Middle frontal gyrus (tissue), 1 donor: ENCODE measurements at regions not wholly inside any gene's neighbourhood (a gene's known extent, or its start where the extent isn't known, plus 50 kb on each side); places are given as distances from the start of the nearest gene placed in this dataset.
"Not testable (repeated sequence)": the region's sequence is repeated elsewhere in the genome, so short reads cannot be mapped to it uniquely, and the experiment has no call there.

Experiments
- DNase-seq: peaks from one replicate; pipeline ENCODE4 v3.0.0-alpha.2; 2015; ENCODE audit warnings: low spot score; ENCODE audit errors: extremely low spot score

DNA sequence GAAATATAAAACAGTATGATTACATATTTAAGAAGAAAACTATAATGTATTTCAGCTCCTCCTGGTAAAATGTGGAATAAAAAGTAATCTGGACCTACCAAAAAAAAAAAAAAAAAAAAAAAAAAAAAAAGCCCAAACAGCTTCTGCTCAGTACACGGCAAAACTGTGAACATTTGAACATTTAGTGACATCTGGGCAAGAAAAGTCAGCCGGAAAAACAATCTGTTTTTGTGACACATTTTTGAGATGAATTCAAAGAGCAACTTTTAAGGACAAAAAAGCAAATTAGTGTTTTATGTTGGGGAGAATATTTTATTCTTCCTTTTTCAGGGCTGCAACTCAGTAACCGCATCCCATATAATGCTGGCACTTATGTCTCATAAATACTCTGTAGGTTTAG is 649.7 kb upstream of the KCNMB2 start:
- DNase-seq, result no peak

DNA sequence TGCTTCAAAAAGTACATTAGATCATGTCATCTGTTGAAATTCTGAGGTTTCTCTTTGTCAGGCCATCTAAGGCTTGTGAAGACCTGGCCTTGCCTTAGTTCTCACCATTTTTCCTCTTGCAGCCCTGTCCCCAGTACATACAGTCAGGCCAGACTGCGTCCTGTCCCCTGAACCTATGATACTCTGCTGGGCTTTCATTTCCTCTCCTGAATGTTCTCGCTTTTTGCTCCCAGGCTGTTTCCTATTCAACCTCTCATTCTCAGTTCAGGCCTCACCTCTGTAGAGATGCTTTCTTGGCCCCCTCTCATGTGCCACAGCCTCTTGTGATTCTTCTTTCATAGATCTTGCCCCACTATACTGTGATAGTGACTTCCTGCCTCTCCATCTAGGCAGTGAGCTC is 648.8 kb upstream of the KCNMB2 start:
- DNase-seq, result no peak

DNA sequence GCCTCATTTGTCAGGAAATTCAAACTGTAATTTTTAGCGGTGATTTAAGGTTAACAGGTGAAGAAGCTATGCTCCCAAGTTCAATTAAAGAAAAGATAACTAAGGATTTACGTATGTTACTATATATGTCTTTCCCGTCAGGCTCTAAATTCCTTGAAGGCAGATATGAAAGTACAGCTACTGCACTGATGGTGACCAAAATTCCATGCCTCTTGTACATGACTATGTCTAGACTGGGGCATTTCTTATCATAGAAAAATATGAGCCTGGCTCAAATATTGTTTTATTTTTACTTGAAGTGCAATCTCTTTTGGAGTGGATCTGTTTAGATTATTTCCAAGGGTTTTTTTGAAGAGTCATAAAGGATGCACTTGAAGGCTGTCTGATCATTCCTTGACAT is 647.1 kb upstream of the KCNMB2 start:
- DNase-seq, result no peak

DNA sequence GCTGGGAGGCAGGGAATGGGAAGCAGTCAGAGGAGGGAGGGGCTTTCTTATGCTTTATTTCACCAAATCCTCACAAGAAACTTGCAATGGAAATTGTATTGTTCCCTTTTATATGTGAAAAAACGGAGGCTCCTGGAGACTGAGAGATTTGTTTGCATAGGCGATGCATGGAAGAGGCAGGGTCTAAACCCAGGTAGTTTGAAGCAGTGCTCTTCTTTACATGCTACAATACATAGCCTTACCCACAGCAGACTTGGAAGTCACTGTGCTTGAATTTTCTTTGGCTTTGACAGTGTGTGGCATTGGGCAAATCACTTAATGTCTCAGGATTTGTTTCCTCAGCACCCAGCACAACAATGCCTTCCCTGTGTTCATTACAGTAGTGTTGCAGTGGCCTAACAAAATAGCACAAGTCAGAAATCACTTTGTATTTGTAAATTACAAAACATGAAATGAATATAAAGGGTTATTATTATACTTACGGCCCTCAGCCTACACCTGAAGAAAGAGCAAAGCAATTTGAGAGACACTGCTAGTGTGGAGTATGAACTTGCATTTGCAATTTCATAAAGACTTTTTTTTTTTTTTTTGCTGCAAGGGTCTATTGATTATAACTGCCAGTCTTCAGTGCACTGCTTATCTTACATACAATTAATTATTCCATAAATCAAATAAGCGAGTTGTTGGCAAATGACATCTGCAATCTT is 646.4 kb upstream of the KCNMB2 start:
- no peak for DNase-seq

DNA sequence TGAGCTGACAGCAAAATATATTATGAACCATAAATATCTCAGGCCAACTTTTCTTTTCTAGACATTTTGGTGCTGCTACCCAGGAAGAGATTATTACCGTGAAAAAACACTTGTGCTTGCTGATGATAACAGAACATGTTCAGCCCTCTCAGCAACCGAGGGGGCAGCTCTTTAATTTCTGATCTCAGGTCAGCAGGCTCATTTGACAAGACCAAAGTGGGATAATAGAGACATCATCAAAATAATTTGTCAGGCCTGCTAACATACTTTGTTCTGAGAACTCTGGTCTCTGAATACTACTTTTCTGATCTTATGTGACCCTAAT is 645.9 kb upstream of the KCNMB2 start:
- DNase-seq, result no peak

DNA sequence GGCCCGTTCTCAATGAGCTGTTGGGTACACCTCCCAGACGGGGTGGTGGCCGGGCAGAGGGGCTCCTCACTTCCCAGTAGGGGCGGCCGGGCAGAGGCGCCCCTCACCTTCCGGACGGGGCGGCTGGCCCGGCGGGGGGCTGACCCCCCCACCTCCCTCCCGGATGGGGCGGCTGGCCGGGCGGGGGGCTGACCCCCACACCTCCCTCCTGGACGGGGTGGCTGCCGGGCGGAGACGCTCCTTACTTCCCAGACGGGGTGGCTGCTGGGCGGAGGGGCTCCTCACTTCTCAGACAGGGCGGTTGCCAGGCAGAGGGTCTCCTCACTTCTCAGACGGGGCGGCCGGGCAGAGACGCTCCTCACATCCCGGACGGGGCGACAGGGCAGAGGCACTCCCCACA is 644.7 kb upstream of the KCNMB2 start:
- DNase-seq, result not testable (repeated sequence)

DNA sequence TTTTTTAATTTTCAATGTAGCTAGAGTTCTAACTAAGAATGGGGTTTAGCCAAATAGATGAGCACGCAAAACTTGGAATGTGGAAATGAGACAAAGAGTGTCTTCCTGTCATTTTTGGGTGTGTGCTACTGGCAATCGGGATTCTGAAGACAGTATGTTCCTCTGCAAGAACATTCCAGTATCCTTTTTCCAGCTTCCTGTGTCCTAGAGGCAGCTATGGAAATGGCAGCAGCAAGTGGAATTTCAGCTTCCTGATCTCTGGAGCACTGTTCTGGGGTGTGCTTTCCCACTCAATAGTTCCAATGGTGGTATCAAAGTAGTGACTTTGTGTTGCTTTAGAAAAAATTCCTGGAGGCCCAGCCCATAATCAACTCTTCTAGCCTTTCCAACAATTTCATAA is 642.9 kb upstream of the KCNMB2 start:
- no peak for DNase-seq

DNA sequence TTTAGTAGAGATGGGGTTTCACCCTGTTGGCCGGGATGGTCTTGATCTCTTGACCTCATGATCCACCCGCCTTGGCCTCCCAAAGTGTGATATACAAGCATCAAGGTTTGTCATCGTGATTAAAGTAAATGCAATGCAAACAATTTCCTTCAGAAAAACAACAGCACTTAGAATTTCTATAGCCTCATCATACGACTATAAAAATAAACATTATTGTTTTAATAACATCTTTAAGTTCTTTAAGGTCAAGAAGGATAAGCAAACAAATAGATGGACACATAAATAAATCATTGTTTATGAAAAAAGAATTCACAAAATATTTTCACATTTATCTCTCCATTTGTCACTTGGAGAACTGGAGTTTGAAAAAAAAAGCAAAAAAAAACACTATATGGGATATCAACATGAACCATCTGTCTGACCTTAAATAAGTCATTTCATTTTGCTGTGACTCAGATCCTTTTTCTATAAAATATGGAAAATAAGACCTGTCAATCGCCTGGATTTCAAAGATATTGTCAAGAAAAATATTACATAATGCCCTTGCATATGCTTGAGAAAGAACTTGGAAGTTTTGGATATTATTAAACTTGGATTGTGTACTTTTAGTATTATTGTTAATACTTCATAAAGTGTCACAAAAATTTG is 642.0 kb upstream of the KCNMB2 start:
- no peak for DNase-seq

DNA sequence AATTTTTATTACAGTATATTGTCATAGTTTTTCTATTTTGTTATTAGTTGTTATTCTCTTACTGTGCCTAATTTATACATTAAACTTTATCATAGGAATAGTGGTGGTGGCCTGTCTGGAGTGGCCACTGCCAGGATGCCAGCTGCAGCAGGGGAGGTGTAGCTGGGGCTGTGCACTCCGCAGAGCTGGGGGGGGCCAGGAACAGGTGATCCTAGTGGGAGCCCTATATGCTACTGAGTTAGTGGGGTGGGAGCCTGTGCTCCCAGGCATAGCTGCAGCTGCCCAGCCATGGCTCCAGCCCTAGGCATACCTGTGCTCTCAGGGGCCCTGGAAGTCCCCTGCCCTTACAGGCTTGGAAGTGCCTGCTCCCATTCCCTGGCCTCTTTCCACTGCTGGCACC is 638.1 kb upstream of the KCNMB2 start:
- no peak for DNase-seq

DNA sequence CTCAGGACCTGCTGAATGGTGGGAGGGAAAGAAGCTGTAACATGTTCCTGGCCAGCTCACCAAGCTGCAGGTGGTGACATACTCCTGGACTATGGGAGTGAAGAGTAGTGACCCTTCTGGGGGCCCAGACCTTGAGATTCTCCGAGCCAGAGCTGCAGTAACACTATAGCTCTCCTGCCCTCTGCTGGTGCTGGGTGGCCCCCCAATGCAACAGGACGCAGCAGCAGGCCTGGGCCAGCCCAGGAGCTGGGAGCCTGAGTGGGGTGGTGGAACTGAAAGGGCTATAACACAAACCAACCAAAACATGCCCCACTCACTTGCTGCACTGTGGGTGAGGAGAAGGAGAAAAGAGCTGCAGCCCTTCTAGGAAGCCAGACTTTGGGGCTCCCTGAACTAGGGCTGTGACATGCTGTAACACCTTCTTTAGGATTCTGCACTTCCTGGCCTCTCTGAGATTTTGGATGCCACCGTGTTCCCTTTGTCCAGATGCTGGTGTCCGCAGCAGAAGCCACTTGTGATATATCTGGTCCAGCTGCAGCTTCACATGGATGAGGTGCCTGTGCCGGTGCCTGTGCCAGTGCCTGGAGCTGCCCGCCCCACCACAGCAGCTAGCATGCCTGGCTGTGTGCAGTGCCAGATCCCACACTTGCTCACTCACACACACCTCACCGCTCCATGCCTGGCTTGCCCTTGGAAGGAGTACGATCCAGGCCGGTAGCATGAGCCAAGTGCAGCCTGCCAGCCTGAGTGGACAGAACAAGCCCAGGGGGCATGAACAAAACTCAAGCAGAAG is 636.8 kb upstream of the KCNMB2 start:
- DNase-seq, result no peak

DNA sequence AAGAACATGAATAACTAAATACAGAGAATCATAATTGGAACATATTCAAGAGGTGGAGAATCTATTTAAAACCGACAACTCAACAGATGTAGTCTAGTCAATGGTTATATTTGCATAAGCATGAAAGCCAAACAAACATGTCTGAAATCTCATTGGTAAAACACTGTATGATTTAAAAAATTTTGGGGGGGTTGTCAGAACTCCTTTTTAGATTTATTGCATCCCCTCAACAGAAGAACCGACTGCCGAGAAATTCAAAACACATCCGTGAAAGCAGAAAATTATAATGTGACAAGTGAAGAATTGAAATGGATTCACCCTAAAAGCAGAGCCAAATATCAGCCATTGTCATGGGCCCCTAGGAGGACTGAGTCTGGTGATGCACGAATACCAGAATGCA is 633.4 kb upstream of the KCNMB2 start:
- DNase-seq, result no peak

DNA sequence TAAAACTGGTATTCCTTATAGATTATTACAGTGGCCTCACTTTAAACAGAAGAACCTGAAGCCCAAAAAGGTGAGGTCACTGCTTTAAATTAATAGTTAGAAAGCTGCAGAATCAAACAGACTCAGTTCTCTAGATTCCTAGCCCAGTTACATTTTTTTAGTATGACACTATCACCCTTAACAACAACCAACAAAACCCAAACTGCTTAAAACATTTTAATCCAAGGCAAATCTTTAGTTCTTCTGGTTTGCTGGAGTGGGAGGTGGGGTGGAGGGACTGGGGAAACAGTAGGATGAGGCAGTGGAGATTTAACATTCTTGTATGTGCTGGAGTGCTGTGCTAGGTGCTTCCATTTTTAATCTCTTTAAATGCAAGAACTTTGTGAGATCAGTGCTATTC is 631.6 kb upstream of the KCNMB2 start:
- DNase-seq, result no peak

DNA sequence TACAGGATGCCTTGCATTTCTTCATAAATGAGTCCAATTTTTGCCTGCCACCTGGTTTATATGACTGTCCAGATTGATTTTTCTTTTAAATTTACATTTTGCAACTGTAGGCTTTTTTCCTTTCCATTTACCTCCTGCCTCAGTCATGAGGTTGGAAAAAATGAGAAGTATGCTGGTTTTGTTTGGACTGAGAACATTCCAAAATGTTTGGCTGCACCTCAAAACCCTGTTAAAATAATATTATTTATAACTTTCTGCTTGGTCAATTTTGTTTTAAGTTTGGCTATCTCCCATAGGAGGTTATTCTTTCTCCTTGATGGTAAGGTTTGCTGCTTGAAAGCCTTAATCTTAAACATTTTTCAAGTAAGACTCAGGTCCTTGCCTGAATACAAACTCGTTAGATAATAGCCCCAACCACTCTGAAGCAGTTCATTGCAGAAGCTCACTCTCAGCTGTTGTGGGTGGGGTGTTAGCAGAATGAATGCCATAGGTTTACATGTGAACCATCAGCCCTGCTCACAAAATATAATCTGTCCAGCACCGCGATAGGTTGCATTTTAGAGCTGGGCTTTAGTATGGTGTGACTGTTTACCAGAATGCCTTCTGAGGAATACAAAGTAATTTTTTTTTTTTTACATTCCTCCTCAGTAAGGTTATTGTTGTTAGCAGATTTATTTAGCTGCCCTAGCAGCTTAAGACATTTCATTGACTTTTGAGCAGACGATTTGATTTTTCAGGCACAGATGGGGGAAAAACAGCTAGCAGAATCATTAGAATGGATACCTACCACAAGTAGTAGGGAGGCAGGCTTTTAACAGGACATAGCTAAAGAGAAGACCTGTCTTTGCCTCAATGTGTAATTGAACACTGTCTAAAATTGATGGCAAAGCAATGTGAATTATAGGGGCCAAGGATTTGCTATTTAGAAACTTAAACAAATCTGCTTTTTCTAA is 630.8 kb upstream of the KCNMB2 start:
- DNase-seq, result peak; percentile 56

DNA sequence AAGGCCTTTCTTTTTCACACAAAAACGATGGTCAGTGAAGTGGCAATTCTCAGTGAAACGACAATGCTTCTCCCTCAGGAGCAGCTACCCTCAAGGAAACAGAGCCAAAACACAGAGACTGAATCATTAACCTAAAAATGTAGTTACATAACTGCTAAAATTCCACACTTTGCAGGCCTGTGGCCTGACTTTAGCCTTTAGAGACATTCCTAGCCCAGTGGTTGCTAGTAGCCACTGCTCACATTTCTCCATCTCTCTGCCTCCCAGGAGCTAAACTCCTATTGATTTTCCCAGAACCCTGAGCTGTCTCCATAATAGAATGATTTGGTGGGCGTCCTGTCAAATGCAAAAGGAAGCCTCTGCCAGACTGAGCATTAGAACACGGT is 630.1 kb upstream of the KCNMB2 start:
- peak; percentile 20 for DNase-seq

DNA sequence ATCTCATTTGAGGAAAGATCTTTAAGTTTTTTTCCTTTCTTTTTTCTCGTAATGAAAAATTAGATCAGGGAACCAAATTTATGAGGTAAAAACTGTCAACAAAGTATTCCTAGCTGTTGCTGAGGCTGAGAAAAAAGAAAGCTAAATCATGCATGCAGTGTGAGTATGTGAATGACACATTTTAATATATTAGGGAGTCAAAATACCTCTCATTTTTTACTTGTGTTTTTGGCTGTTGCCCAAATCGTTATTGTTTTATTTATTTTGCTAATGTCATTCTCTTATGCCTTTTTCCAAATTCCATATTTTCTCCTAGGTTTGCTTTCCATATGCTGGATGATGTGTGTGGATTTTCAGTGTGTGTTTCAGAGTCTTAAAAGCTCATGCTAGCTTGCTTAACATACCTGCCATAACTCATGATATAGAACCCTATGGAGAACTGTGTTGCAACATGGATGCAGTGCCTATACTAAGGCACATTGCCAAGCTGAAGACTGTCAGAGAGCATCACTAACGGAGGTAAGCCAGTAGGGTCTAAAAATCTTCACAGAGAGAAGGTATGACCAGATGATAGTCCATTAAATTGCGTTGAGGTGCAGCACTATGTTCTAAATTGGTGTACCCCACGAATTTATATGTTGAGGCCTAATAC is 629.5 kb upstream of the KCNMB2 start:
- DNase-seq, result no peak

DNA sequence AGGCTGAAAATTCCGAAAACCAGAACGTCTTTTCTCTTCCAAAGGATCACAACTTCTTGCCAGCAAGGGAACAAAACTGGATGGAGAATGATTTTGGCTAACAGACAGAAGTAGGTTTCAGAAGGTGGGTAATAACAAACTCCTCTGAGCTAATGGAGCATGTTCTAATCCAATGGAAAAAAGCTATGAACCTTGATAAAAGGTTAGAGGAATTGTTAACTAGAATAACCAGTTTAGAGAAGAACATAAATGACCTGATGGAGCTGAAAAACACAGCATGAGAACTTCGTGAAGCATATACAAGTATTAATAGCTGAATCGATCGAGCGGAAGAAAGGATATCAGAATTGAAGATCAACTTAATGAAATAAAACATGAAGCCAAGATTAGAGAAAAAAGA is 626.7 kb upstream of the KCNMB2 start:
- DNase-seq, result not testable (repeated sequence)

DNA sequence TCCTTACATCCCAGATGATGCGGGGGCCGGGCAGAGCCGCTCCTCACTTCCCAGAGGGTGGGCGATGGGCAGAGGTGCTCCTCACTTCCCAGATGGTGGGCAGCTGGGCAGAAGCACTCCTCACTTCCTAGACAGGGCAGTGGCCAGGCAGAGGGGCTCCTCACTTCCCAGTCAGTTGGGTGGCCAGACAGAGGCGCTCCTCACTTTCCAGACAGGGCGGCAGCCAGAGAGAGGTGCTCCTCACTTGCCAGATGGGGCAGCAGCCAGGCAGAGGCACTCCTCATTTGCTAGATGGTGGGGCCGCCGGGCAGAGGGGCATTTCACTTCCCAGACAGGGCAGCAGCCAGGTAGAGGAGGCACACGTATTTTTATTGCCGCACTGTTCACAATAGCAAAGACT is 622.0 kb upstream of the KCNMB2 start:
- no peak for DNase-seq

DNA sequence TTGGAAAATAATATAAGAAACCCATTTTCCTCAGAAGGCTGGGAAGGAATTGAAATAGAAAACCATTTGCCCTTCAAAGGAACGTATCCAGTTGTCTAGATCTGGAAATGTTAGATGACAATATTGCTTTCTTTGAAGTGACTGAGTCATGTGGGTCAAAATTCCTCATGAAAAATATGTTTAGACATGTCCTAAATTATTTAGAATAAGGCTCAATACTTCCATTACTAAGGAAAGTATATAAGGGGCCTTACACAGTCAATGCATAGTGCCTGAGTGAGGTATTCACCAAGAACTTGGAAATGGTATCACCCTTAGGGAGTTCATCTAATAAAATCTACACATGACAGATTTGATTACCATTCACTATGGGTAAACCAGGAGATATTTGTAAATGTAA is 619.8 kb upstream of the KCNMB2 start:
- no peak for DNase-seq

DNA sequence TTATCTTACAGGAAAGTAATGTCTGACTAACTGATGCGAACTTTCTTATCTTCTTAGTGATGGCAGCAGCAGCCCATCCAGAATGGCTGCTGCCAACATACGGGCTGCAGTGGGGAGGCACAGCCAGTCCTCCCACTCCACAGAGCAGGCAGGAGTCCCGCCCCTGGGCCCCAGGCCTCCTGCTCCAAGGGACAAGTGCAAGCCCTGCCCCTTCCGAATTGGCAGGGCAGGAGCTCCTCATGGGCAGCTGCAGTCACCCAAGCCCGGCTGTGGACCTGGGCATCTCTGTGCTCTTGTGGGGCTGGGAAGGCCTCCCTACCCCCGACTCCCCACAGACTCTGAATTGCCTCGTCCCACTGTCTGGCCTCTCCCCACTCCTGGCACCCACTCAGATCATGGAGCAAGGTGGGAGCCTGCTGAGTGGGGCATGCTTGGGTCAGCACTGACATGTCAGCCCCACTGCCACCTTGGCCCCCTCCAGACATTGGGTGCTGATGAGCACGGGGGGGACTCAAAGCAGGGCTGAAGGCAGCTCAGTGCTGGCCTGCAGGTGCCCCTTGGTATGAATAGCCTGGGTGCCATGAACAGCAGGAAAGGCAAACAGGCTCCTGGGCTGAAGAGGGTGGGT is 618.9 kb upstream of the KCNMB2 start:
- no peak for DNase-seq

DNA sequence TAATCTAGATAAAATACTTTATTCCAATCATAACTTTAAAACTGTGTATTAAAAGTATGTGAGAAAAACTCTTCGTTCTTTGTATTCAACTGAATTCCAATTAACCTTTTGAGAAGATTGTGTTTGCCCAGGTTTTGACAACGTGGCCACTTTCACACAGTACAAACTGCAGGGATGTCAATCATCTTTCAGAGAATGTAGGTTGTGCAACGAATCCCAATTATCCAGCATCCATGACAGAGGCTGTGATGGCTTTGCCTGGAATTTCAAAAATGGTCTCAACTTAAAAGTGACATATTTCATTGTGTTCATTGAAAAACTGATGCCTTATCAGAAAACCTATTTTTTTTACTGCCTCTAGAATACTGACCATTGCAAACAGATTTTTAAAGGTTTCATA is 615.1 kb upstream of the KCNMB2 start:
- DNase-seq, result no peak

DNA sequence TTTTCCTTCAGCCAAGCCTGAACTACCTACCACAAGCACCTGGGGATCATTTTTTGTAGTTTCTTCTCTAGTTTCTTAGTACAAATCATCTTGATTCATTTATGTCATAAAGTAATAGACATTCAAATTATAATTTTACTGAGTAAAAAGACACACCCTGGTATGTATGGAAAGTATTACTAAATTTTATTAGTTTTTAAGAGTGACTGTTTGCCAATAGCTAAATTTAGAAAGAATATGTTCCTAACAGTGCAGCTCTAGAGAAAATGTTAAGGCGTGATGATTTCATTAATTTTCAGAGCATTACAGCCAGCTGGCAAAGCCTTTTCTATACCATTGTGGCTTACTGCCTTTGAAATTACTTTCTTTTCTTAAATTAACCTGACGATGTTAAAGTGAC is 612.0 kb upstream of the KCNMB2 start:
- no peak for DNase-seq
